Activated CD4-positive, CD25-positive, alpha-beta regulatory T cell (primary cell): ENCODE measurements at regions not wholly inside any gene's neighbourhood (a gene's known extent, or its start where the extent isn't known, plus 50 kb on each side); places are given as distances from the start of the nearest gene placed in this dataset.

ENCODE experiments used
- DNase-seq, 4 experiments: peaks; one replicate each; lab custom pipeline; 2025; lab: John Stamatoyannopoulos, UW

DNA sequence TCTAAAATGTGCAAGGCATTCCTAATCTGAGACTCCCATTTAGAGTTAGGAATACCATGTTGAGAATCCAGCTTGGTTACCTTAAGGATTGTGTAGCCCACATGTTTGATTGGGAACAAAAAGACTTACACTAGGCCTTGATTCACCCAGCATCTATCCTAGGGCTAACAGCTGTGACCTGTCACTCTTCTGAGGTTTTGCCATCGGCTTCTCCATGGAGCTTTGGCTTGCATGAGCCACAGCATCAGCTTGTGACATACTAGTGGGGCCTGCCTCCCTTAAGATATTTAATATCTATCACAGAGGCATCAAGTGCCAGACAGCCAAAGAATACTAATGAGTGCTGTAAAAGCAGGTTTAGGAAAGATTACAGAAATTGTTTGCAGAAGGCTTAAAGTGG is 241.3 kb upstream of the UBE2E3 start:
- DNase-seq: no peak

- DNase-seq: no peak
Observed at GRCh38 chr2:180735799-180736198, 244.6 kb upstream of the UBE2E3 start.

GRCh38 chr2:180734382-180734781 is 246.0 kb upstream of the UBE2E3 start:
- no peak for DNase-seq

GRCh38 chr2:180733330-180733729 is 247.1 kb upstream of the UBE2E3 start:
- DNase-seq: no peak

GRCh38 chr2:180732337-180732736 is 248.1 kb upstream of the UBE2E3 start:
- no peak for DNase-seq

DNA sequence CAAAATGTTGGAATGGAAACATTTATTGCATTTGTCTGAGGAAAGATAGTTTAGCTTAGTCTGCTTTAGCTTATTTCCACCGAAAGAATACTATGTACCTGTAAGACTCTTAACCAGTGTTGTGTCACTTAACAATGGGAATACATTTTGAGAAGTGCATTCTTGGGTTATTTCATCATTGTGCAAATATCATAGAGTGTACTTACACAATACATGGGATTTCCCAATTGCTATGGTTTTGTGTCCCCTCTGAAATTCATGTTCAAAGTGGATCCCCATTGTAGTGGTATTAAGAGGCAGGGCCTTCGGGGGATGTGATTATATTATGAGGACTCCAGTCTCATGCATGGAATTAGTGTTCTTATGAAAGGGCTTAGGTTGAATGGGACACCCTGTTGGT is 249.4 kb upstream of the UBE2E3 start:
- no peak for DNase-seq

DNA sequence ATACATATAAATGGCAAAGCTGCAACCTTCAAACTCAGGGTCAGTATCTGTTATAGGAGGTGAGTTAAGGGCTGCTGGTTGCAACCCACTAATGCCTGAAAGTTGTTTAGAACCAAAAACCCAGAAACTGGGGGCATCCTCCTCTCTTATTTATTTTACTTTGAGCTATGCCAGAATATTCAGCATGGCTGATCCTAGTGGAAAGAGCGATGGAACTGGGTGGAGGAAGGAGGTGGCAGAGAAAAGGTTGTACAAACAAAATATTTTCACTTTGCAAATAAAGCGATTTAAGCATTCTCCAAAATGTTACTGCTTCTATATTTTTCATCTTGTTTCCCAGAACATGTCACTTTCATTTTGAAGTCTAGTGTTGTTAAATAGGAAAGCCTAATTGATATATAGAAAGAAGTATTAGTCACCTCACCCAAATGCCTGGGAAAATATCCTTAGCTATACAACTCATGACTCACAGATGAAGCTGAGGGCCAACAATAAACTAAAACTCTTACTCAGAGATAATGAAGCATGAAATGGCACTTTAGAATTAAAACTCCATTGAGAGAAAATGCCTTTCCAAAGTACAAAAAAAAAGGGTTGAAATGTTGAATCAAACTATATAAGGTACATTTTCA is 251.4 kb upstream of the UBE2E3 start:
- no peak for DNase-seq

- no peak for DNase-seq
Observed at GRCh38 chr2:180723712-180724111, 256.7 kb upstream of the UBE2E3 start.

- no peak for DNase-seq
Observed at GRCh38 chr2:180722551-180723239, 257.7 kb upstream of the UBE2E3 start.

DNA sequence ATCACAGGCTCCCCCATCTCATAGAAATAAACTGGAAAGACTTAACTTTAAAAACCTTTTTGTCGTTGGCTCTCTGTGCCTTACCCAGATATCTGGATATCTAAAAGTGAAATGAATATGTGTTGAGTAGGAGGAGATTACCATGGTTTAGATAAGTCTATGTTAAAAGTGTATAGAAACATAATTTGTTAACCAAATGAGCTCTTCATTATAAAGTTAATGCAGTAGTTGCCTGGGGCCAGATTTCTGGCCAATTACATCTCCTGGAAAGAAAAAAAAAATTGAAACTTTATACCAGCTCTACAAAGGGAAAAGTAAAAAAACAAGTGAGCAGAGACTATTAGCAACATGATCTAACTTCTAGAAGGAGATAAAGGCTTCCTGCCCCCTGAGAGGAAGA is 259.6 kb upstream of the UBE2E3 start:
- no peak for DNase-seq

DNA sequence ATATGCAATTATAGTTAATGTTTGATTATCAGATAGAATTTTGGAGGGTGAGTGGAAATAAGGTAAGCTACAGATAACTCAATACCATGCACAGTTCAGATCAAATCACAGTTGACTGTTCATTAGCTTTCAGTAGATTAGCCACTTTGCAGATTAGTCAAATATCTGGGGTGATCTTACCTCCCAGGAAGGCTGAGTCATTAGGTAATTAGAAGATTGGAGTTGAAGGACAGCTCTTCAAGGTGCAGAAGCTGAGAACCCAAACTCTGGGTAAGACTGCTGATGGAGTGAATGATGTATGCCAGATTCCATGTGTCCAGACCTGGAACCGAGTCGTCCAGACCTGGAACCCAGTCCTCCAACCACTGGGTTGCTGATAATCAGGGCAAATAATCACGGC is 262.8 kb upstream of the UBE2E3 start:
- no peak for DNase-seq

- no peak for DNase-seq
Observed at GRCh38 chr2:180716186-180717180, 263.9 kb upstream of the UBE2E3 start.

DNA sequence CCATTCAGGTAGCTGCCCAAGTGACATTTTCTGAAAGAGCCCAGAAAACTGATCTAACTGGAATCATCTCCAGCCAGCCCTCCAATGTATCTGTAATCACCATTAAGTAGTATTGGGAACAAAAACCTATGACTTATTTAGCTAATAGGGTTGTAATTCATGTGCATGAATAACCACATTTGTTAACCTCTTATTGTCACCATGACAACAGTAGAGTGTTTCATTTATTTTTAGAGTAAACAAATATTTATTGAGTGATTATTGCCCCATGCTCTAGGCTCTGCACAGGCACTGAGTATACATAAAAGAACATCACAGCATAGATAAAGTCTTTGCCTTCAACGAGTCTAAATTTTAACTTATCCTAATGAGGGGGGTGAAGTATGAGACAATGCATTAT is 265.4 kb upstream of the UBE2E3 start:
- no peak for DNase-seq

GRCh38 chr2:180709392-180710145 is 270.8 kb upstream of the UBE2E3 start:
- DNase-seq: no peak

GRCh38 chr2:180707884-180708205 is 272.6 kb upstream of the UBE2E3 start:
- DNase-seq: no peak

DNA sequence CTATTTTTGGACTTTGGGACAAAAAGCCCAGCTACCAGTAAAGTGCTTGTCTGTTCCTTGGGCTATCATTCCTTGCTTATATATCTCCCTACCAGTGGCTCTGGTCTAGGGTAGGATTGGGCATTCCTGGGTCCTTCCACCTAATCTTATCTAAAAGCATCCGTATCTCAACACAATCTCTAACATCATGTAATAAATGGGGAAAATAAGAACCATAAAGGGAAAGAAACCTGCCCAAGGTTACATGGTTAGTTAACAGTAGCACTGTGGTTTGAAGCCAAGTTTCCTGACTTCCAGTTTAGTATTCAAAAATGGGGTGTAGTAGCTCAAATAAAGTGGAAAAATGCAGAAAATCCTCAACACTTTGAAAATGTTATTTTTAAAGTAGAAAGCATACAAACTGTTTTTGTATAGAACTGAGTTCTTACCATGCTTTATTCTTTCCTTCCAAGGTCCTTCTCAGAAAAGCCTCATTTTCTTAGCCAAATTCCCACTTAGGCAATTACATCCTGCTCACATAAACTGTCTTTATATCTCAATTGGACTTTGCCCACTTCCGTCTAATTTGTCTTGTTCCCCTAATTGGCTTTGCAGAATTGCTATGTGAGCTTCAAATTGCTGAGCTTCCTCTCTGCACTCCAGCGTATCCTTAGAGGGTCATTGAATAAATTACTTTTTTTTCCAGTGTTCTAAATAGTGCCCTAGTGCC is 273.1 kb upstream of the UBE2E3 start:
- no peak for DNase-seq

GRCh38 chr2:180706694-180707093 is 273.7 kb upstream of the UBE2E3 start:
- DNase-seq: no peak

- DNase-seq: no peak
Observed at GRCh38 chr2:180705551-180705950, 274.9 kb upstream of the UBE2E3 start.

DNA sequence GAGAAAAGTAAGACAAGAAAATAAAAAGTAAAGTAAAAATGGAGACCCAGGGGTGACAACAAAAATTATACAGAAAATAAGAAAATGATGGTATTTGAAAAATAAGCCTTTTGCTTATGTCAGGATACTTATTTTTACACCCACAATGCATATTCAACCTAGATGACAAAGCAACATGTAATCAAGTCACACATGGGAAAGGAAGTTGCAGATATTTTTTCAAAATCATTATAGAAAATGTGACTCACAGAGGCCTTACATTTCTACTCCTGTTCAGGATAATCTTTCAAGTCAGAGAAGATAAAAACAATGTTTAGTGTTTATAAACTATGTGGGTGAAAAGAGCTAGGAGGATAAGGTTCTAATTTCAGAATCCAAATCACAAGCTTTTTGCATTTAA is 275.3 kb upstream of the UBE2E3 start:
- DNase-seq: no peak

- DNase-seq: no peak
Observed at GRCh38 chr2:180699657-180700361, 280.6 kb upstream of the UBE2E3 start.

- no peak for DNase-seq
Observed at GRCh38 chr2:180698668-180699067, 281.7 kb upstream of the UBE2E3 start.
